RWPE2 (cell line): ENCODE measurements at regions not wholly inside any gene's neighbourhood (a gene's known extent, or its start where the extent isn't known, plus 50 kb on each side); places are given as distances from the start of the nearest gene placed in this dataset.

Experiments
- ATAC-seq: fragments of 200-7000 bp; cut with Tn5 transposase; 3 replicates; pipeline ENCODE4 v1.9.1; 2021; ENCODE audit warnings: low read depth
- DNase-seq: peaks from one replicate; pipeline ENCODE4 v3.0.0-alpha.2; 2020; ENCODE audit warnings: low spot score
- H3K27ac ChIP-seq: fragments of 450-650 bp; 2 replicates; pipeline ENCODE4 v1.5.1; 2017; ENCODE audit warnings: mild to moderate bottlenecking; ENCODE audit not compliant: poor library complexity, severe bottlenecking
- H3K27me3 ChIP-seq: fragments of 250-450 bp; sonication (Bioruptor Pico); 2 replicates; pipeline ENCODE4 v1.5.1; 2021; ENCODE audit warnings: mild to moderate bottlenecking, moderate library complexity; ENCODE audit not compliant: insufficient read depth, poor library complexity, severe bottlenecking
- H3K36me3 ChIP-seq: fragments of 250-450 bp; sonication (Bioruptor Pico); 2 replicates; pipeline ENCODE4 v1.5.1; 2020; ENCODE audit warnings: low read depth, mild to moderate bottlenecking, moderate library complexity
- H3K4me1 ChIP-seq: fragments of 250-450 bp; sonication (Bioruptor Pico); 2 replicates; pipeline ENCODE4 v1.5.1; 2021; ENCODE audit warnings: mild to moderate bottlenecking, moderate library complexity; ENCODE audit not compliant: insufficient read depth, poor library complexity, severe bottlenecking
- H3K4me3 ChIP-seq: fragments of 250-450 bp; sonication (Bioruptor Pico); 2 replicates; pipeline ENCODE4 v1.5.1; 2021; ENCODE audit warnings: mild to moderate bottlenecking, moderate library complexity; ENCODE audit not compliant: severe bottlenecking
- H3K9me3 ChIP-seq: fragments of 250-450 bp; sonication (Bioruptor Pico); 2 replicates; pipeline ENCODE4 v1.5.1; 2021; ENCODE audit warnings: mild to moderate bottlenecking, moderate library complexity; ENCODE audit not compliant: severe bottlenecking
- CTCF ChIP-seq: fragments of 450-650 bp; IDR thresholded peaks from one replicate; pipeline ENCODE4 v1.5.1; 2017; ENCODE audit warnings: mild to moderate bottlenecking, moderate library complexity; ENCODE audit not compliant: poor library complexity, severe bottlenecking

DNA sequence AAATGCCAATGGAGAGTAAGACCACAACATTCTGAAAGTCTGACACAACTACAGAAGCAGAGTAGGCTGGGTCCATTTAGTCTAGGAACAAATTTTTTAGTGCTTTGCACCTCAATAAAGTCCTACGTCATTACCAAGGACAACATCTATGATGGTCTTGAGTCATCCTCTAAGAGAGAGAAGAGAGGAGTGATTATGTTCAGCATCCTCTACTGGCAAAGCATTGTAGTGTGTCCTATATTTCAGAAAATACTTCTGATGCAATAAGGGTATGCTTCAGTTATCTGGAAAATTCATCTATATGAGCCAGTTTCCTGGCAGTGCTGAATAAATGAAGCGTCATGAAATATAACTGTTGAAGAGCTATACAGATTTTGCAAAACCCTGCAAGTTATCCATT lies 95.6 kb downstream of the P2RY1 start:
- no peak overlapping the region for H3K4me3 ChIP-seq

DNA sequence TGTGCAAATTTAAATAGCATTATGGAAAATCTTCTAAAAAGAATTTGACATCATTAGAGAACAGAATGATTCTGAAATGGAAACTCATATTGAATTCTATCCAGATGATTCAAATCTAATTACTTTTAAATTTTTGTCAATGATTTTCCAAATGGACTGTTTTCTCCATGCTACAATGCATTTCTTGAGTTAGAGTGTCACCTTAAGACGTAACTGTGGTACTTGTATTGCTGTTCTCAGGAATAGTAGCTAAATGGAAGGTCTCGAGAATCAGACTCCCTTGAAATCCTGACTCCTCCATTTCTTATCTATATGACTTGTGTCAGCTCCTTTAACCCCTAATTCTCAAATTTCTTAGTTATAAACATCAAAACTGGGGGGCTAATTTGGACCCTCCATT lies 102.3 kb downstream of the P2RY1 start:
- Histone ChIP-seq H3K27me3 (no peaks in the 10 kb centered on the region), H3K36me3 (no peaks in the 10 kb centered on the region), H3K9me3 (no peaks in the 10 kb centered on the region), H3K27ac (no peak overlapping the region), H3K4me3 (no peak overlapping the region), H3K4me1 (peaks cover 2% of the 10 kb centered on the region)
- no peak for DNase-seq
- TF ChIP-seq CTCF: no peak
- ATAC-seq: no peak

More for the DNA sequence above, 95.6 kb downstream of the P2RY1 start:
- Histone ChIP-seq H3K4me1 (no peaks in the 10 kb centered on the region), H3K36me3 (no peaks in the 10 kb centered on the region), H3K27ac (no peak overlapping the region), H3K9me3 (no peaks in the 10 kb centered on the region), H3K27me3 (no peaks in the 10 kb centered on the region)
- no peak for TF ChIP-seq CTCF
- DNase-seq: no peak
- no peak for ATAC-seq

GRCh38 chr3:152938974-152939636 lies 104.2 kb downstream of the P2RY1 start:
- DNase-seq (no peak), ATAC-seq (no peak)
- Histone ChIP-seq H3K4me3 (no peak overlapping the region), H3K36me3 (no peaks in the 10 kb centered on the region), H3K4me1 (peaks cover 20% of the 10 kb centered on the region), H3K27me3 (no peaks in the 10 kb centered on the region), H3K27ac (no peak overlapping the region), H3K9me3 (no peaks in the 10 kb centered on the region)
- peak; percentile 36 for TF ChIP-seq CTCF

DNA sequence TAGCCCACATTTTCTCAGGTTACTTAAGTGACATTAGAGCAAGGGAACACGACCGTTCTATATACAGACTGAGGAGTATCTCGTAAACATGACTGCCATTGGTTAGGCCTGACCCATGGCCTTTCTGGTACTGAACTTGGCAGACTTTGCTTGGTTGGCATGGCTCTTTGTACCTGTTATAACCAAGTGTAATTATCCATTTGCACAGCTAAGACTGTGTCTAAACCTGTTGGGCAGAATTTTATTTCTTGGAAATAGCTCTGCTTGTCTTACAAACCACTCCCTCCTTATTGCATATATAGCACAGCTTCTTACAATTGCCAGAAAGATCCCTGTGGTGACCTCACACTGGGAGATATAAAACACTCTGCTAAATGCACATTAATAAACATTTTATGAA lies 106.9 kb downstream of the P2RY1 start:
- Histone ChIP-seq H3K36me3 (no peaks in the 10 kb centered on the region), H3K4me3 (no peak overlapping the region), H3K27me3 (no peaks in the 10 kb centered on the region), H3K4me1 (peaks cover 26% of the 10 kb centered on the region), H3K27ac (peak overlapping the region; percentile 43), H3K9me3 (no peaks in the 10 kb centered on the region)
- DNase-seq (no peak), ATAC-seq (no peak)
- TF ChIP-seq CTCF: no peak

DNA sequence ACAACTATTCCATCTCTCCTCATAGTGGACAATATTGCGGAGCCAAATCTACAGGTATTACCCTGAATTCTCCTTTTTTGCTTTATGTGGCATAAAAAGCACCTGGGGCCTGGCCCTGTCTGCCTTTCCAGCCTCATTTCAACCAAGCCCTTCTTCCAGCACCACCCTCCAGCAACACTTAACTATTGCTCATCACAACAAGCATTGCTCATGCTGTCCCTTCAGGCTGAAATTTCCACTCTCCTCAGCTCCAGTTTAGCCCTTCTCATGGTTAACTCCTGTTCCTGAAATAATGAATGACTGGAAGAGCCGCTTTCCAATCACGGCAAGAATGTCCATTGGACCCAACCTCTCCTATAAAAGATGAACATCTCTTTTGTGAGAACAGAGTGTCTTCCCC lies 107.4 kb downstream of the P2RY1 start:
- DNase-seq (no peak), ATAC-seq (peak; percentile 79)
- H3K27ac ChIP-seq: peak overlapping the region; percentile 43
- no peak for TF ChIP-seq CTCF
- H3K4me1 ChIP-seq: peaks cover 26% of the 10 kb centered on the region
- H3K4me3 ChIP-seq: no peak overlapping the region
- no peaks in the 10 kb centered on the region for H3K27me3 ChIP-seq
- no peaks in the 10 kb centered on the region for H3K36me3 ChIP-seq
- no peaks in the 10 kb centered on the region for H3K9me3 ChIP-seq
